ENCODE measurements at regions not wholly inside any gene's neighbourhood (a gene's known extent, or its start where the extent isn't known, plus 50 kb on each side); places are given as distances from the start of the nearest gene placed in this dataset.

GRCh38 chr21:16145052-16145451, 415.3 kb downstream of the USP25 start:
- H3K9me3 ChIP-seq (ENCODE audit: control extremely low read depth in 1 of 5, control insufficient read depth in 4 of 5, insufficient read depth in 2 of 5, low read depth in 1 of 5, low read length in 4 of 5), result peaks cover 0 to 3% (median 0%) of the 10 kb centered on the region in 5 experiments
- CTCF ChIA-PET, result no interaction called here
- H3K27ac ChIP-seq (ENCODE audit: insufficient read depth in 1 of 2, low read depth in 1 of 2, low read length in 2 of 2, poor library complexity in 1 of 2, severe bottlenecking in 2 of 2), result no peak overlapping the region
- POLR2A ChIA-PET, result no interaction called here
- no peaks in the 10 kb centered on the region for H3K27me3 ChIP-seq (replicated peaks in 2 of 5; ENCODE audit: control insufficient read depth in 4 of 5, insufficient read depth in 5 of 5, low read length in 4 of 5)
- DNase-seq, result no peak
- H3K4me1 ChIP-seq (ENCODE audit: control extremely low read depth in 1 of 4, control insufficient read depth in 4 of 4, insufficient read depth in 4 of 4, low read length in 3 of 4), result no peaks in the 10 kb centered on the region
- no peak overlapping the region for H3K4me3 ChIP-seq (ENCODE audit: control insufficient read depth in 1 of 7, extremely low read depth in 1 of 7, insufficient read depth in 4 of 7, low read depth in 2 of 7, low read length in 6 of 7)
- H3K36me3 ChIP-seq (ENCODE audit: control insufficient read depth in 4 of 4, insufficient read depth in 4 of 4, low read length in 3 of 4), result no peaks in the 10 kb centered on the region
- 90% methylated on average over 3 of the region's 3 CpGs for WGBS (ENCODE audit: insufficient coverage)

GRCh38 chr21:16145479-16145878, 415.7 kb downstream of the USP25 start:
- ChIA-PET POLR2A (no interaction called here), CTCF (no interaction called here)
- no peaks in the 10 kb centered on the region for H3K36me3 ChIP-seq (ENCODE audit: control insufficient read depth in 4 of 4, insufficient read depth in 4 of 4, low read length in 3 of 4)
- H3K9me3 ChIP-seq (ENCODE audit: control extremely low read depth in 1 of 5, control insufficient read depth in 4 of 5, insufficient read depth in 2 of 5, low read depth in 1 of 5, low read length in 4 of 5), result peaks cover 0 to 3% (median 0%) of the 10 kb centered on the region in 5 experiments
- H3K4me1 ChIP-seq (ENCODE audit: control extremely low read depth in 1 of 4, control insufficient read depth in 4 of 4, insufficient read depth in 4 of 4, low read length in 3 of 4), result no peaks in the 10 kb centered on the region
- H3K27me3 ChIP-seq (replicated peaks in 2 of 5; ENCODE audit: control insufficient read depth in 4 of 5, insufficient read depth in 5 of 5, low read length in 4 of 5), result no peaks in the 10 kb centered on the region
- no peak overlapping the region for H3K4me3 ChIP-seq (ENCODE audit: control insufficient read depth in 1 of 7, extremely low read depth in 1 of 7, insufficient read depth in 4 of 7, low read depth in 2 of 7, low read length in 6 of 7)
- 95% methylated on average over 5 of the region's 7 CpGs for WGBS (ENCODE audit: insufficient coverage)
- H3K27ac ChIP-seq (ENCODE audit: insufficient read depth in 1 of 2, low read depth in 1 of 2, low read length in 2 of 2, poor library complexity in 1 of 2, severe bottlenecking in 2 of 2), result no peak overlapping the region
- no peak for DNase-seq

- no peak overlapping the region for H3K4me3 ChIP-seq (ENCODE audit: control insufficient read depth in 1 of 7, extremely low read depth in 1 of 7, insufficient read depth in 4 of 7, low read depth in 2 of 7, low read length in 6 of 7)
- ChIA-PET POLR2A (no interaction called here), CTCF (interaction anchor here (0.6 to 1.5 kb wide), 5 partner anchors 9 to 1824 kb away, joined by 3 to 4 read pairs (median 3); no protein-coding TSS in a partner anchor)
- no peak for DNase-seq
- no peaks in the 10 kb centered on the region for H3K36me3 ChIP-seq (ENCODE audit: control insufficient read depth in 4 of 4, insufficient read depth in 4 of 4, low read length in 3 of 4)
- H3K27ac ChIP-seq (ENCODE audit: insufficient read depth in 1 of 2, low read depth in 1 of 2, low read length in 2 of 2, poor library complexity in 1 of 2, severe bottlenecking in 2 of 2), result no peak overlapping the region
- H3K4me1 ChIP-seq (ENCODE audit: control extremely low read depth in 1 of 4, control insufficient read depth in 4 of 4, insufficient read depth in 4 of 4, low read length in 3 of 4), result no peaks in the 10 kb centered on the region
- H3K27me3 ChIP-seq (replicated peaks in 2 of 5; ENCODE audit: control insufficient read depth in 4 of 5, insufficient read depth in 5 of 5, low read length in 4 of 5), result no peaks in the 10 kb centered on the region
- WGBS (ENCODE audit: insufficient coverage), result 100% methylated on average over 1 of the region's 4 CpGs
- H3K9me3 ChIP-seq (ENCODE audit: control extremely low read depth in 1 of 5, control insufficient read depth in 4 of 5, insufficient read depth in 2 of 5, low read depth in 1 of 5, low read length in 4 of 5), result no peaks in the 10 kb centered on the region
Observed at GRCh38 chr21:16154321-16154720, 424.5 kb downstream of the USP25 start.

GRCh38 chr21:16154951-16155635, 425.3 kb downstream of the USP25 start:
- Histone ChIP-seq H3K27ac (ENCODE audit: insufficient read depth in 1 of 2, low read depth in 1 of 2, low read length in 2 of 2, poor library complexity in 1 of 2, severe bottlenecking in 2 of 2) (no peak overlapping the region), H3K4me3 (ENCODE audit: control insufficient read depth in 1 of 7, extremely low read depth in 1 of 7, insufficient read depth in 4 of 7, low read depth in 2 of 7, low read length in 6 of 7) (no peak overlapping the region), H3K4me1 (ENCODE audit: control extremely low read depth in 1 of 4, control insufficient read depth in 4 of 4, insufficient read depth in 4 of 4, low read length in 3 of 4) (no peaks in the 10 kb centered on the region), H3K27me3 (replicated peaks in 2 of 5; ENCODE audit: control insufficient read depth in 4 of 5, insufficient read depth in 5 of 5, low read length in 4 of 5) (no peaks in the 10 kb centered on the region), H3K9me3 (ENCODE audit: control extremely low read depth in 1 of 5, control insufficient read depth in 4 of 5, insufficient read depth in 2 of 5, low read depth in 1 of 5, low read length in 4 of 5) (no peaks in the 10 kb centered on the region), H3K36me3 (ENCODE audit: control insufficient read depth in 4 of 4, insufficient read depth in 4 of 4, low read length in 3 of 4) (no peaks in the 10 kb centered on the region)
- WGBS (ENCODE audit: insufficient coverage), result no CpG with 5 or more reads among the region's 2 CpGs
- ChIA-PET POLR2A (no interaction called here), CTCF (interaction anchor here (1.1 kb wide), 1 partner anchor 21 kb away, joined by 4 read pairs; no protein-coding TSS in a partner anchor)
- peak in 1 of 3 donors; percentile 2 for DNase-seq

GRCh38 chr21:16156841-16157489, 427.2 kb downstream of the USP25 start:
- Histone ChIP-seq H3K4me1 (ENCODE audit: control extremely low read depth in 1 of 4, control insufficient read depth in 4 of 4, insufficient read depth in 4 of 4, low read length in 3 of 4) (no peaks in the 10 kb centered on the region), H3K27me3 (replicated peaks in 2 of 5; ENCODE audit: control insufficient read depth in 4 of 5, insufficient read depth in 5 of 5, low read length in 4 of 5) (no peaks in the 10 kb centered on the region), H3K27ac (ENCODE audit: insufficient read depth in 1 of 2, low read depth in 1 of 2, low read length in 2 of 2, poor library complexity in 1 of 2, severe bottlenecking in 2 of 2) (no peak overlapping the region), H3K9me3 (ENCODE audit: control extremely low read depth in 1 of 5, control insufficient read depth in 4 of 5, insufficient read depth in 2 of 5, low read depth in 1 of 5, low read length in 4 of 5) (no peaks in the 10 kb centered on the region), H3K4me3 (ENCODE audit: control insufficient read depth in 1 of 7, extremely low read depth in 1 of 7, insufficient read depth in 4 of 7, low read depth in 2 of 7, low read length in 6 of 7) (no peak overlapping the region), H3K36me3 (ENCODE audit: control insufficient read depth in 4 of 4, insufficient read depth in 4 of 4, low read length in 3 of 4) (no peaks in the 10 kb centered on the region)
- ChIA-PET POLR2A (interaction anchor here (0.6 kb wide), 1 partner anchor 23 kb away, joined by 3 read pairs; no protein-coding TSS in a partner anchor), CTCF (no interaction called here)
- DNase-seq, result no peak

GRCh38 chr21:16159213-16159970, 429.6 kb downstream of the USP25 start:
- DNase-seq, result no peak
- Histone ChIP-seq H3K27me3 (replicated peaks in 2 of 5; ENCODE audit: control insufficient read depth in 4 of 5, insufficient read depth in 5 of 5, low read length in 4 of 5) (no peaks in the 10 kb centered on the region), H3K4me3 (ENCODE audit: control insufficient read depth in 1 of 7, extremely low read depth in 1 of 7, insufficient read depth in 4 of 7, low read depth in 2 of 7, low read length in 6 of 7) (no peak overlapping the region), H3K4me1 (ENCODE audit: control extremely low read depth in 1 of 4, control insufficient read depth in 4 of 4, insufficient read depth in 4 of 4, low read length in 3 of 4) (no peaks in the 10 kb centered on the region), H3K27ac (ENCODE audit: insufficient read depth in 1 of 2, low read depth in 1 of 2, low read length in 2 of 2, poor library complexity in 1 of 2, severe bottlenecking in 2 of 2) (no peak overlapping the region), H3K36me3 (ENCODE audit: control insufficient read depth in 4 of 4, insufficient read depth in 4 of 4, low read length in 3 of 4) (no peaks in the 10 kb centered on the region), H3K9me3 (ENCODE audit: control extremely low read depth in 1 of 5, control insufficient read depth in 4 of 5, insufficient read depth in 2 of 5, low read depth in 1 of 5, low read length in 4 of 5) (no peaks in the 10 kb centered on the region)
- ChIA-PET POLR2A (no interaction called here), CTCF (interaction anchor here (1.3 kb wide), 1 partner anchor 171 kb away, joined by 3 read pairs; no protein-coding TSS in a partner anchor)
- 100% methylated on average over 4 of the region's 5 CpGs for WGBS (ENCODE audit: insufficient coverage)

- H3K4me1 ChIP-seq (ENCODE audit: control extremely low read depth in 1 of 4, control insufficient read depth in 4 of 4, insufficient read depth in 4 of 4, low read length in 3 of 4), result no peaks in the 10 kb centered on the region
- CTCF ChIA-PET, result interaction anchor here (1.3 kb wide), 1 partner anchor 170 kb away, joined by 3 read pairs; no protein-coding TSS in a partner anchor
- 90% methylated on average over 2 of the region's 2 CpGs for WGBS (ENCODE audit: insufficient coverage)
- POLR2A ChIA-PET, result no interaction called here
- no peaks in the 10 kb centered on the region for H3K36me3 ChIP-seq (ENCODE audit: control insufficient read depth in 4 of 4, insufficient read depth in 4 of 4, low read length in 3 of 4)
- DNase-seq, result no peak
- no peaks in the 10 kb centered on the region for H3K27me3 ChIP-seq (replicated peaks in 2 of 5; ENCODE audit: control insufficient read depth in 4 of 5, insufficient read depth in 5 of 5, low read length in 4 of 5)
- H3K9me3 ChIP-seq (ENCODE audit: control extremely low read depth in 1 of 5, control insufficient read depth in 4 of 5, insufficient read depth in 2 of 5, low read depth in 1 of 5, low read length in 4 of 5), result no peaks in the 10 kb centered on the region
- H3K4me3 ChIP-seq (ENCODE audit: control insufficient read depth in 1 of 7, extremely low read depth in 1 of 7, insufficient read depth in 4 of 7, low read depth in 2 of 7, low read length in 6 of 7), result no peak overlapping the region
- no peak overlapping the region for H3K27ac ChIP-seq (ENCODE audit: insufficient read depth in 1 of 2, low read depth in 1 of 2, low read length in 2 of 2, poor library complexity in 1 of 2, severe bottlenecking in 2 of 2)
Observed at GRCh38 chr21:16159971-16160350, 430.2 kb downstream of the USP25 start.
